IMR-90 (cell line): ENCODE measurements at regions not wholly inside any gene's neighbourhood (a gene's known extent, or its start where the extent isn't known, plus 50 kb on each side); places are given as distances from the start of the nearest gene placed in this dataset.

Experiments used
- ATAC-seq: fragments of 200-7000 bp; cut with Tn5 transposase; 2 replicates; pipeline ENCODE4 v1.9.1; 2020; ENCODE audit warnings: low read depth, mild to moderate bottlenecking, moderate library complexity
- BruUV-seq: library from RNA; stranded (reverse); fragments of 400-500 nt; replicated peaks from 2 replicates; lab custom pipeline; 2021; lab: Mats Ljungman, UMichigan
- CTCF ChIA-PET: fragments of 300-600 bp; formaldehyde crosslinking; extraction: SDS; loops from one replicate; lab custom pipeline; 2021; ENCODE audit warnings: antibody characterized with exemption; lab: Yijun Ruan, JAX
- POLR2A ChIA-PET: fragments of 300-600 bp; sonication (Branson Sonifier 250); formaldehyde crosslinking; loops from one replicate; lab custom pipeline; 2022; ENCODE audit warnings: antibody characterized with exemption; ENCODE audit not compliant: unreplicated experiment; lab: Charles Lee
- DNase-seq: peaks from one replicate; pipeline ENCODE4 v3.0.0; 2013
- H2AFZ ChIP-seq: replicated peaks from 2 replicates; pipeline ENCODE3; 2013; ENCODE audit warnings: low read length, mild to moderate bottlenecking; ENCODE audit not compliant: poor library complexity
- H2AK5ac ChIP-seq: 2 replicates; pipeline ENCODE4 v1.6.1; 2013; ENCODE audit warnings: low read depth, low read length, inconsistent platforms
- H2AK9ac ChIP-seq: replicated peaks from 2 replicates; pipeline ENCODE3; 2013; ENCODE audit warnings: mild to moderate bottlenecking, low read depth, low read length, moderate library complexity; ENCODE audit not compliant: poor library complexity
- H2BK120ac ChIP-seq: 2 replicates; pipeline ENCODE4 v1.6.1; 2013; ENCODE audit warnings: low read depth, low read length, inconsistent platforms
- H2BK15ac ChIP-seq: 3 replicates; pipeline ENCODE4 v1.6.1; 2013; ENCODE audit warnings: low read depth, low read length, inconsistent platforms
- H2BK20ac ChIP-seq: 2 replicates; pipeline ENCODE4 v1.6.1; 2013; ENCODE audit warnings: low read depth, mild to moderate bottlenecking, inconsistent platforms, low read length, moderate library complexity
- H2BK5ac ChIP-seq: 2 replicates; pipeline ENCODE4 v1.6.1; 2013; ENCODE audit warnings: mild to moderate bottlenecking, low read depth, low read length, inconsistent platforms; ENCODE audit not compliant: poor library complexity, severe bottlenecking
- H3K14ac ChIP-seq: replicated peaks from 2 replicates; pipeline ENCODE4 v1.6.1; 2013; ENCODE audit warnings: low read depth, low read length, inconsistent platforms
- H3K18ac ChIP-seq: 2 replicates; pipeline ENCODE4 v1.6.1; 2013; ENCODE audit warnings: low read depth, low read length, control low read depth
- H3K23ac ChIP-seq: 2 replicates; pipeline ENCODE4 v1.6.1; 2013; ENCODE audit warnings: low read depth, low read length, inconsistent platforms
- H3K27ac ChIP-seq: 2 replicates; pipeline ENCODE4 v1.5.1; 2013; ENCODE audit warnings: mild to moderate bottlenecking, control low read depth, low read length; ENCODE audit not compliant: insufficient read depth
- H3K27me3 ChIP-seq: 2 replicates; pipeline ENCODE4 v1.6.1; 2013; ENCODE audit warnings: low read length; ENCODE audit not compliant: control insufficient read depth, insufficient read depth
- H3K36me3 ChIP-seq: 2 replicates; pipeline ENCODE4 v1.6.1; 2013; ENCODE audit warnings: low read length, mixed read lengths; ENCODE audit not compliant: control insufficient read depth, insufficient read depth
- H3K4ac ChIP-seq: 2 replicates; pipeline ENCODE4 v1.6.1; 2013; ENCODE audit warnings: low read depth, low read length, inconsistent platforms
- H3K4me1 ChIP-seq: 2 replicates; pipeline ENCODE4 v1.6.1; 2013; ENCODE audit warnings: low read length, mixed read lengths; ENCODE audit not compliant: control insufficient read depth, insufficient read depth
- H3K4me2 ChIP-seq: 2 replicates; pipeline ENCODE4 v1.6.1; 2013; ENCODE audit warnings: low read depth, mild to moderate bottlenecking, control low read depth, low read length, moderate library complexity
- H3K4me3 ChIP-seq: 2 replicates; pipeline ENCODE4 v1.5.1; 2013; ENCODE audit warnings: low read depth, mild to moderate bottlenecking, control low read depth, low read length, moderate library complexity; ENCODE audit not compliant: insufficient read depth
- H3K56ac ChIP-seq: 2 replicates; pipeline ENCODE4 v1.6.1; 2013; ENCODE audit warnings: low read length, inconsistent platforms; ENCODE audit not compliant: insufficient read depth; ENCODE audit errors: extremely low read depth
- H3K79me1 ChIP-seq, 2 experiments: 2 replicates each; pipeline ENCODE4 v1.6.1; 2013; ENCODE audit warnings: low read length in 2 of 2, inconsistent platforms in 1 of 2, low read depth in 1 of 2
- H3K9ac ChIP-seq: 2 replicates; pipeline ENCODE4 v1.6.1; 2013; ENCODE audit warnings: low read depth, low read length, control low read depth
- H3K9me1 ChIP-seq: 2 replicates; pipeline ENCODE4 v1.6.1; 2013; ENCODE audit warnings: low read length, inconsistent platforms; ENCODE audit not compliant: insufficient read depth
- H3K9me3 ChIP-seq: 2 replicates; pipeline ENCODE4 v1.6.1; 2013; ENCODE audit warnings: low read length; ENCODE audit not compliant: control insufficient read depth, insufficient read depth
- H4K20me1 ChIP-seq: 2 replicates; pipeline ENCODE4 v1.6.1; 2013; ENCODE audit warnings: low read length, inconsistent platforms; ENCODE audit not compliant: insufficient read depth
- H4K5ac ChIP-seq: 2 replicates; pipeline ENCODE4 v1.6.1; 2013; ENCODE audit warnings: mild to moderate bottlenecking, low read depth, low read length, control low read depth
- H4K8ac ChIP-seq, 2 experiments: 2 replicates each; pipeline ENCODE4 v1.6.1; 2013; ENCODE audit warnings: low read depth in 2 of 2, low read length in 2 of 2, control low read depth in 1 of 2, inconsistent platforms in 1 of 2
- H4K91ac ChIP-seq: 2 replicates; pipeline ENCODE4 v1.6.1; 2013; ENCODE audit warnings: low read depth, low read length, inconsistent platforms; ENCODE audit not compliant: insufficient read depth
- BHLHE40 ChIP-seq: fragments of 150-350 bp; IDR thresholded peaks from 2 replicates; pipeline ENCODE4 v1.6.1; 2016; ENCODE audit warnings: mild to moderate bottlenecking, low read depth, low read length
- CEBPB ChIP-seq: IDR thresholded peaks from 2 replicates; pipeline ENCODE4 v1.6.1; 2012; ENCODE audit warnings: low read depth, low read length, improper control_type of control experiment
- CHD1 ChIP-seq: IDR thresholded peaks from 2 replicates; pipeline ENCODE4 v1.6.1; 2012; ENCODE audit warnings: low read depth, low read length, improper control_type of control experiment
- FOS ChIP-seq: fragments of 150-350 bp; IDR thresholded peaks from 2 replicates; pipeline ENCODE4 v1.6.1; 2016; ENCODE audit warnings: low read depth, low read length
- MAFK ChIP-seq: IDR thresholded peaks from 2 replicates; pipeline ENCODE4 v1.6.1; 2012; ENCODE audit warnings: low read depth, low read length, improper control_type of control experiment
- MAZ ChIP-seq: IDR thresholded peaks from 2 replicates; pipeline ENCODE4 v1.6.1; 2012; ENCODE audit warnings: low read depth, mild to moderate bottlenecking, low read length, improper control_type of control experiment, moderate library complexity, borderline replicate concordance
- MXI1 ChIP-seq: IDR thresholded peaks from 2 replicates; pipeline ENCODE4 v1.6.1; 2012; ENCODE audit warnings: low read depth, mild to moderate bottlenecking, low read length, moderate library complexity, borderline replicate concordance
- NFE2L2 ChIP-seq: fragments of 150-350 bp; IDR thresholded peaks from 2 replicates; pipeline ENCODE4 v1.6.1; 2016; ENCODE audit warnings: low read depth, mild to moderate bottlenecking, low read length
- POLR2A ChIP-seq: IDR thresholded peaks from 2 replicates; pipeline ENCODE4 v1.6.1; 2012; ENCODE audit warnings: mild to moderate bottlenecking, low read depth, low read length
- RAD21 ChIP-seq: IDR thresholded peaks from 2 replicates; pipeline ENCODE4 v1.6.1; 2012; ENCODE audit warnings: low read length, improper control_type of control experiment
- RCOR1 ChIP-seq: IDR thresholded peaks from 2 replicates; pipeline ENCODE4 v1.6.1; 2012; ENCODE audit warnings: mild to moderate bottlenecking, low read length, improper control_type of control experiment; ENCODE audit not compliant: insufficient replicate concordance
- RFX5 ChIP-seq: IDR thresholded peaks from 2 replicates; pipeline ENCODE4 v1.8.0; 2012; ENCODE audit warnings: low read depth, mild to moderate bottlenecking, low read length, moderate library complexity
- SMC3 ChIP-seq: fragments of 150-350 bp; IDR thresholded peaks from 2 replicates; pipeline ENCODE4 v1.6.1; 2016; ENCODE audit warnings: low read depth, mild to moderate bottlenecking, antibody characterized with exemption, low read length, moderate library complexity
- USF2 ChIP-seq: fragments of 150-350 bp; IDR thresholded peaks from 2 replicates; pipeline ENCODE4 v1.6.1; 2017; ENCODE audit warnings: mild to moderate bottlenecking, antibody characterized with exemption, low read length, low read depth
- WGBS, 2 experiments: methylation state at CpG; one replicate each; pipeline versions ENCODE4 v1.1.5 to v1.1.7; 2013; ENCODE audit warnings: missing lambda C conversion rate in 2 of 2; ENCODE audit not compliant: insufficient read length in 1 of 2; ENCODE audit errors: extremely low coverage in 2 of 2; 5-methylcytosine and 5-hydroxymethylcytosine counted together
- dilution Hi-C: fragments of 300-500 bp; cut with HindIII; formaldehyde crosslinking; loops from one replicate; pipeline ENCODE4 v1.14.3; 2018; ENCODE audit warnings: low sequenced_read_pairs; ENCODE audit not compliant: unreplicated experiment
- in situ Hi-C: fragments of 300-500 bp; cut with MboI; formaldehyde crosslinking; loops from 3 replicates; pipeline ENCODE4 v1.14.3; 2019; ENCODE audit warnings: low sequenced_read_pairs, inconsistent platforms, mixed read lengths
- intact Hi-C: fragments of 100-400 bp; cut with micrococcal nuclease; formaldehyde crosslinking; loops from 2 replicates; pipeline ENCODE4 v1.10.0; 2022
- TF ChIP-seq, protein P1 (sequence below): fragments of 150-350 bp; IDR thresholded peaks from 2 replicates; pipeline ENCODE4 v1.6.1; 2016; ENCODE audit warnings: low read depth, mild to moderate bottlenecking, low read length, moderate library complexity, borderline replicate concordance
- TF ChIP-seq, protein P2 (sequence below): conservative IDR thresholded peaks from 2 replicates; pipeline ENCODE4 v1.5.1; 2012; ENCODE audit warnings: mild to moderate bottlenecking, low read depth, low read length, improper control_type of control experiment

DNA sequence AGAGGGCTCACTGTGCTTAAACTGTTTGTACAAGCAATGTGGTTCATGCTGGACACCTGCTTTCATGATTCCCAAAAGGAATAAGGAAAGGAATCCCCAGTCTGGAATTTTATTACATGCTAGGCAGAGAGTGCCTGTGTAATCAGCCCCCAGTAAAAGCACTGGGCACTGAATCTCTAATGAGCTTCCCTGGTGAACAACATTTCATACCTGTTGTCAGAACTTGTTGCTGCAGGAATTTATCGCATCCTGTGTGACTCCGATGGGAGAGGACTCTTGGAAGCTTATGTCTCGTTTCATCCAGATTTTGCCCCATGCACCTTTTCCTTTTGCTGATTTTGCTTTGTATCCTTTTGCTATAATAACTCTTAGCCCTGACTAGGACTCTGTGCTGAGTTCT, 190.2 kb upstream of the HMGA2 start:
- Histone ChIP-seq H3K4me1 (peaks cover 28% of the 10 kb centered on the region), H2BK120ac (peak overlapping the region; percentile 93), H3K18ac (peak overlapping the region; percentile 99), H3K56ac (peak overlapping the region; percentile 73), H3K4me3 (no peak overlapping the region), H3K27ac (peak overlapping the region; percentile 44; the same call in 1 of the 2 replicates), H2AFZ (no peak overlapping the region), H3K27me3 (no peaks in the 10 kb centered on the region), H2BK5ac (peak overlapping the region; percentile 98), H4K5ac (peak overlapping the region; percentile 98; the same call in 1 of the 2 replicates), H3K4me2 (no peak overlapping the region; the same call in 1 of the 2 replicates), H4K91ac (peak overlapping the region; percentile 81), H3K9me1 (peaks cover 11% of the 10 kb centered on the region), H3K23ac (peak overlapping the region; percentile 70; the same call in 1 of the 2 replicates), H3K9me3 (no peaks in the 10 kb centered on the region), H4K20me1 (no peaks in the 10 kb centered on the region), H3K36me3 (no peaks in the 10 kb centered on the region), H3K14ac (peak overlapping the region; percentile 93), H2AK5ac (peak overlapping the region; percentile 73), H3K9ac (no peak overlapping the region; the same call in 1 of the 2 replicates), H2BK20ac (peak overlapping the region; percentile 94), H2AK9ac (peak overlapping the region; percentile 22), H3K79me1 (peaks cover 0 to 41% of the 10 kb centered on the region in 2 experiments; a peak in 2 of 4 replicates), H3K4ac (peak overlapping the region; percentile 86), H4K8ac (peak overlapping the region; percentile 87 to 94), H2BK15ac (peak overlapping the region; percentile 43; the same call in 2 of the 3 replicates)
- CTCF ChIA-PET = interaction anchor here (0.9 kb wide), 1 partner anchor 13 kb away, joined by 4 read pairs; no protein-coding TSS in a partner anchor
- DNase-seq (no peak), ATAC-seq (no peak)
- no TSS peak for BruUV-seq
- in situ Hi-C loops = no loop called here
- 78% methylated on average over 3 of the region's 3 CpGs; no CpG with 5 or more reads in 1 of the 2 experiments for WGBS, 2 experiments
- POLR2A ChIA-PET = no interaction called here
- dilution Hi-C loops = no loop called here
- intact Hi-C loops = loop anchor here (5.0 kb wide), 1 partner anchor 38 kb away; no protein-coding TSS in a partner anchor
- TF ChIP-seq POLR2A (no peak), RCOR1 (no peak), USF2 (no peak), RAD21 (no peak), CHD1 (no peak), MAFK (no peak), FOS (no peak), MAZ (no peak), SMC3 (no peak), NFE2L2 (no peak), RFX5 (no peak), CEBPB (no peak), MXI1 (no peak), BHLHE40 (no peak)
- TF ChIP-seq, protein P1, sequence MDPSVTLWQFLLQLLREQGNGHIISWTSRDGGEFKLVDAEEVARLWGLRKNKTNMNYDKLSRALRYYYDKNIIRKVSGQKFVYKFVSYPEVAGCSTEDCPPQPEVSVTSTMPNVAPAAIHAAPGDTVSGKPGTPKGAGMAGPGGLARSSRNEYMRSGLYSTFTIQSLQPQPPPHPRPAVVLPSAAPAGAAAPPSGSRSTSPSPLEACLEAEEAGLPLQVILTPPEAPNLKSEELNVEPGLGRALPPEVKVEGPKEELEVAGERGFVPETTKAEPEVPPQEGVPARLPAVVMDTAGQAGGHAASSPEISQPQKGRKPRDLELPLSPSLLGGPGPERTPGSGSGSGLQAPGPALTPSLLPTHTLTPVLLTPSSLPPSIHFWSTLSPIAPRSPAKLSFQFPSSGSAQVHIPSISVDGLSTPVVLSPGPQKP = no peak
- TF ChIP-seq, protein P2, sequence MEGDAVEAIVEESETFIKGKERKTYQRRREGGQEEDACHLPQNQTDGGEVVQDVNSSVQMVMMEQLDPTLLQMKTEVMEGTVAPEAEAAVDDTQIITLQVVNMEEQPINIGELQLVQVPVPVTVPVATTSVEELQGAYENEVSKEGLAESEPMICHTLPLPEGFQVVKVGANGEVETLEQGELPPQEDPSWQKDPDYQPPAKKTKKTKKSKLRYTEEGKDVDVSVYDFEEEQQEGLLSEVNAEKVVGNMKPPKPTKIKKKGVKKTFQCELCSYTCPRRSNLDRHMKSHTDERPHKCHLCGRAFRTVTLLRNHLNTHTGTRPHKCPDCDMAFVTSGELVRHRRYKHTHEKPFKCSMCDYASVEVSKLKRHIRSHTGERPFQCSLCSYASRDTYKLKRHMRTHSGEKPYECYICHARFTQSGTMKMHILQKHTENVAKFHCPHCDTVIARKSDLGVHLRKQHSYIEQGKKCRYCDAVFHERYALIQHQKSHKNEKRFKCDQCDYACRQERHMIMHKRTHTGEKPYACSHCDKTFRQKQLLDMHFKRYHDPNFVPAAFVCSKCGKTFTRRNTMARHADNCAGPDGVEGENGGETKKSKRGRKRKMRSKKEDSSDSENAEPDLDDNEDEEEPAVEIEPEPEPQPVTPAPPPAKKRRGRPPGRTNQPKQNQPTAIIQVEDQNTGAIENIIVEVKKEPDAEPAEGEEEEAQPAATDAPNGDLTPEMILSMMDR = no peak
